GM12872 (cell line): ENCODE measurements at regions not wholly inside any gene's neighbourhood (a gene's known extent, or its start where the extent isn't known, plus 50 kb on each side); places are given as distances from the start of the nearest gene placed in this dataset.

Experiments
- TF ChIP-seq, protein P1 (sequence below): IDR thresholded peaks from 3 replicates; pipeline ENCODE4 v1.5.1; 2011; ENCODE audit warnings: low read depth, mild to moderate bottlenecking, low read length, moderate library complexity; ENCODE audit not compliant: insufficient read depth

DNA sequence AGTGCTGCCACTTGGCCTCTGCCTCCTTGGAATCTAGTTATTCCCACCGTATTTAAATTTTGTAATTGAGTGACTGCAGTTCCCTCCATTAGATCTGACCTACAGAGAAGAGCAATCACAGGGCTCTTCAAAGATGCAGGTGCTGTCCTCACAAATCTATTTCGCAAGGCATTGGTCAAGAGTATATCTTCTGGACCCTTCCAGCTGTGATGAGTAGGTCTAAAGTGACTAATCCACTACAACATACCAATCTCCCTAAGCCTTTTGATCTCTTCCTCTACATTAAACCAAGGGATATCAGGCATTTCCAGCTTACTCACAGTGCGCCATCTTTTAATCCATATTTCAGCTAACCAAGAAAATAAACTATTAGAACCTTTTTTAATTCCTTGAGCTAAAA is 65.1 kb upstream of the COL3A1 start:
- TF ChIP-seq, protein P1, sequence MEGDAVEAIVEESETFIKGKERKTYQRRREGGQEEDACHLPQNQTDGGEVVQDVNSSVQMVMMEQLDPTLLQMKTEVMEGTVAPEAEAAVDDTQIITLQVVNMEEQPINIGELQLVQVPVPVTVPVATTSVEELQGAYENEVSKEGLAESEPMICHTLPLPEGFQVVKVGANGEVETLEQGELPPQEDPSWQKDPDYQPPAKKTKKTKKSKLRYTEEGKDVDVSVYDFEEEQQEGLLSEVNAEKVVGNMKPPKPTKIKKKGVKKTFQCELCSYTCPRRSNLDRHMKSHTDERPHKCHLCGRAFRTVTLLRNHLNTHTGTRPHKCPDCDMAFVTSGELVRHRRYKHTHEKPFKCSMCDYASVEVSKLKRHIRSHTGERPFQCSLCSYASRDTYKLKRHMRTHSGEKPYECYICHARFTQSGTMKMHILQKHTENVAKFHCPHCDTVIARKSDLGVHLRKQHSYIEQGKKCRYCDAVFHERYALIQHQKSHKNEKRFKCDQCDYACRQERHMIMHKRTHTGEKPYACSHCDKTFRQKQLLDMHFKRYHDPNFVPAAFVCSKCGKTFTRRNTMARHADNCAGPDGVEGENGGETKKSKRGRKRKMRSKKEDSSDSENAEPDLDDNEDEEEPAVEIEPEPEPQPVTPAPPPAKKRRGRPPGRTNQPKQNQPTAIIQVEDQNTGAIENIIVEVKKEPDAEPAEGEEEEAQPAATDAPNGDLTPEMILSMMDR, result no peak

- TF ChIP-seq, protein P1, result no peak
Measured at GRCh38 chr2:188916736-188917135, 57.4 kb upstream of the COL3A1 start.

DNA sequence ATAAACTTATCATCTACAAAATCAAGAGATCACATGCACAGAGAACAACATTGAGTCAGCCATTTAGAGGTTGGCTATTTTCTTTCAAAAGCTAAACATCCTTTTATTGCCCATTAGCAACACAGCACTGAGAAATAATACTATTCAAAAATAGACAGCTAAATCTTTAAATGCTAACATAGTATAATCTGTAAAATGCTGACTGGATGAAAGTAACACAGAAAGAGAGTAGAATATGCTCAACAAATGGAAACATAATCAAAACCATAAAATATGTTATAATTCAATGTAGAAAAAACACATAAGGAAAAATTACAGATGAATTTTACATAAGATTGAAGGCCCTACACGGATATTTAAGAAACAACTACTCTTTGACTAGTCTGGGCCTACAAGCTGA is 56.5 kb upstream of the COL3A1 start:
- TF ChIP-seq, protein P1, result no peak

- TF ChIP-seq, protein P1, result no peak
Measured at GRCh38 chr2:188919824-188920223, 54.3 kb upstream of the COL3A1 start.

DNA sequence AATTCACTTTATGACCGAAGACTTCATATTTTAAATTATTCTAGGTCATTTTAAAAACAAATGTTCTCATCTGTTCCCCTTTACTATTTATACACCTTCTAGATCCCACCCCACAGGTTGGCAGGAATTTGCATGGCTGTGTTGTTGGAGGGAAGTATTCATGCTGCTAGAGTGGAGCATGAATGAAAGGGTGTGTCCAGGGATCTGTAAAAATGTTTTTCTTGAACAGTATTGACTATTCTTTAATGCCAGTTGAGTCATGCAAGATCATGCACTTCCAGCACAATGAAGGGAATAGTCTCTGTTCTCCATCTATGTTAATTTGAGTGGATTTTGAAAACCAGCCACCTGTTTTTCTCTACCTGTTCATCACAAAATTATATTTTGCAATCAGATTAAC is 52.0 kb upstream of the COL3A1 start:
- TF ChIP-seq, protein P1, result no peak
